Spleen (tissue), 11 donors: ENCODE measurements at regions not wholly inside any gene's neighbourhood (a gene's known extent, or its start where the extent isn't known, plus 50 kb on each side); places are given as distances from the start of the nearest gene placed in this dataset.
A peak's percentile ranks its signal among the peaks of the same experiment; 100 is the strongest.

Experiments used
- DNase-seq: peaks from one replicate; pipeline ENCODE4 v3.0.0-alpha.2; 2020
- H3K27ac ChIP-seq, 8 donors: fragments of 200-600 bp; sonication (generic) in 7 of 8; 1 replicate in 4 of 8; 2 replicates in 4 of 8; pipeline versions ENCODE4 v1.5.0 to v1.8.0; 2016 to 2021; ENCODE audit warnings: inconsistent platforms in 4 of 8, mild to moderate bottlenecking in 4 of 8, moderate library complexity in 1 of 8
- H3K27me3 ChIP-seq, 7 donors: fragments of 200-600 bp; sonication (generic) in 6 of 7; replicated peaks in 1 of 7; 1 replicate in 4 of 7; 2 replicates in 3 of 7; pipeline versions ENCODE4 v1.5.0 to v1.8.0; 2016 to 2021; ENCODE audit warnings: inconsistent platforms in 3 of 7, mild to moderate bottlenecking in 1 of 7
- H3K36me3 ChIP-seq, 6 donors: fragments of 200-600 bp; sonication (generic) in 5 of 6; 1 replicate in 4 of 6; 2 replicates in 2 of 6; pipeline versions ENCODE4 v1.5.0 to v1.8.0; 2016 to 2021; ENCODE audit warnings: inconsistent platforms in 2 of 6
- H3K4me1 ChIP-seq, 6 donors: fragments of 200-600 bp; sonication (generic) in 5 of 6; 1 replicate in 3 of 6; 2 replicates in 3 of 6; pipeline versions ENCODE4 v1.5.0 to v1.8.0; 2016 to 2021; ENCODE audit warnings: inconsistent platforms in 3 of 6
- H3K4me3 ChIP-seq, 8 donors: fragments of 200-600 bp; sonication (generic) in 7 of 8; 1 replicate in 4 of 8; 2 replicates in 4 of 8; pipeline versions ENCODE4 v1.5.0 to v1.8.0; 2016 to 2021; ENCODE audit warnings: inconsistent platforms in 4 of 8, mild to moderate bottlenecking in 4 of 8, moderate library complexity in 2 of 8
- H3K9me3 ChIP-seq, 8 donors: fragments of 200-600 bp; sonication (generic) in 7 of 8; 1 replicate in 4 of 8; 2 replicates in 4 of 8; pipeline versions ENCODE4 v1.5.0 to v1.8.0; 2016 to 2021; ENCODE audit warnings: inconsistent platforms in 4 of 8
- CTCF ChIP-seq, 11 experiments: fragments of 200-600 bp in 7 of 11; fragments of 450-650 bp in 4 of 11; sonication (generic) in 4 of 11; IDR thresholded peaks in 8 of 11; conservative IDR thresholded peaks in 3 of 11; 1 replicate in 7 of 11; 2 replicates in 4 of 11; pipeline versions ENCODE4 v1.4.0 to v1.8.0; 2016 to 2021; ENCODE audit warnings: antibody characterized with exemption in 11 of 11, inconsistent platforms in 4 of 11, mild to moderate bottlenecking in 1 of 11
- POLR2A ChIP-seq, 3 donors: fragments of 450-650 bp; IDR thresholded peaks; one replicate each; pipeline ENCODE4 v1.5.1; 2017; ENCODE audit warnings: antibody characterized with exemption in 3 of 3, mild to moderate bottlenecking in 1 of 3
- POLR2AphosphoS5 ChIP-seq, 3 donors: sonication (generic); formaldehyde crosslinking; IDR thresholded peaks; one replicate each; pipeline ENCODE4 v1.5.1; 2017; ENCODE audit warnings: antibody characterized with exemption in 3 of 3
- WGBS, 5 donors: extraction: QIAGEN DNeasy Blood & Tissue Kit in 3 of 5; methylation state at CpG; one replicate each; pipeline versions ENCODE4 v1.1.5 to v1.1.7; 2013 to 2018; 5-methylcytosine and 5-hydroxymethylcytosine counted together
- intact Hi-C: fragments of 100-400 bp; cut with DNase I; formaldehyde crosslinking; loops from one replicate; pipeline ENCODE4 v1.15.0; 2023; ENCODE audit warnings: low total_unique reads
- donor health status: healthy with polysubstance abuse.
- donor health status: DM: no; HTN: no; CAD: no; lungs with moderate emphysema.
- donor health status: DM: no; HTN: no; CAD: no.
- donor health status: Bipolar disorder and iron deficiency.
- donor health status: healthy.
- donor health status: DM: no; HTN: no; CAD: no.
- donor health status: DM: yes; HTN: yes; CAD: no.

- TF ChIP-seq POLR2AphosphoS5 (IDR thresholded peaks at IDR 0.05) = no peak
- no peak for TF ChIP-seq CTCF (IDR thresholded peaks at IDR 0.05 in 8 of 11, conservative IDR thresholded peaks at IDR 0.05 in 3 of 11)
- no peak for TF ChIP-seq POLR2A (IDR thresholded peaks at IDR 0.05)
- Histone ChIP-seq H3K9me3 (no peaks in the 10 kb centered on the region), H3K27ac (peak overlapping the region in 3 of 8 donors; percentile 5 to 41 (median 33)), H3K27me3 (no peaks in the 10 kb centered on the region), H3K4me1 (peaks cover 7 to 53% (median 30%) of the 10 kb centered on the region in 6 donors), H3K36me3 (no peaks in the 10 kb centered on the region), H3K4me3 (no peak overlapping the region)
- intact Hi-C loops = loop anchor here (5.0 kb wide), 1 partner anchor 224 kb away; no protein-coding TSS in a partner anchor
- WGBS, 5 donors = 90 to 97% (median 91%) methylated on average over 1 of the region's 1 CpG
- no peak for DNase-seq
These were observed 77.8 kb downstream of the CHRNA1 start for GRCh38 chr2:174686430-174686829.

GRCh38 chr2:174683392-174683759 is 80.9 kb downstream of the CHRNA1 start:
- DNase-seq = no peak
- Histone ChIP-seq H3K9me3 (no peaks in the 10 kb centered on the region), H3K27me3 (no peaks in the 10 kb centered on the region), H3K4me3 (peak overlapping the region; percentile 70 to 94 (median 88)), H3K4me1 (peaks cover 13 to 76% (median 38%) of the 10 kb centered on the region in 6 donors), H3K27ac (peak overlapping the region in 7 of 8 donors; percentile 87 to 93 (median 90)), H3K36me3 (no peaks in the 10 kb centered on the region)
- no peak for TF ChIP-seq POLR2A (IDR thresholded peaks at IDR 0.05)
- peak in 1 of 11 experiments; percentile 10 for TF ChIP-seq CTCF (IDR thresholded peaks at IDR 0.05 in 8 of 11, conservative IDR thresholded peaks at IDR 0.05 in 3 of 11)
- TF ChIP-seq POLR2AphosphoS5 (IDR thresholded peaks at IDR 0.05) = no peak
- WGBS, 5 donors = 4 to 10% (median 7%) methylated on average over 10 of the region's 10 CpGs
- intact Hi-C loops = no loop called here

- WGBS, 5 donors = 0 to 1% (median 1%) methylated on average over 13 to 97 of the region's 97 CpGs
- Histone ChIP-seq H3K4me1 (peaks cover 13 to 76% (median 32%) of the 10 kb centered on the region in 6 donors), H3K27me3 (no peaks in the 10 kb centered on the region), H3K36me3 (no peaks in the 10 kb centered on the region), H3K9me3 (no peaks in the 10 kb centered on the region), H3K27ac (peak overlapping the region; percentile 83 to 93 (median 90)), H3K4me3 (peak overlapping the region; percentile 70 to 94 (median 88))
- TF ChIP-seq POLR2AphosphoS5 (IDR thresholded peaks at IDR 0.05) = peak; percentile 30 to 66 (median 51)
- TF ChIP-seq POLR2A (IDR thresholded peaks at IDR 0.05) = no peak
- intact Hi-C loops = no loop called here
- peak; percentile 92 for DNase-seq
These were observed 81.5 kb downstream of the CHRNA1 start for GRCh38 chr2:174682578-174683391.

GRCh38 chr2:174682007-174682577 is 82.2 kb downstream of the CHRNA1 start:
- H3K27ac ChIP-seq = peak overlapping the region; percentile 83 to 93 (median 90)
- intact Hi-C loops = no loop called here
- TF ChIP-seq POLR2A (IDR thresholded peaks at IDR 0.05) (no peak), POLR2AphosphoS5 (IDR thresholded peaks at IDR 0.05) (peak in 1 of 3 donors; percentile 35), CTCF (IDR thresholded peaks at IDR 0.05 in 8 of 11, conservative IDR thresholded peaks at IDR 0.05 in 3 of 11) (no peak)
- H3K4me1 ChIP-seq = peaks cover 13 to 76% (median 31%) of the 10 kb centered on the region in 6 donors
- H3K27me3 ChIP-seq = no peaks in the 10 kb centered on the region
- DNase-seq = peak; percentile 92
- H3K9me3 ChIP-seq = no peaks in the 10 kb centered on the region
- WGBS, 5 donors = 0 to 3% (median 1%) methylated on average over 15 to 52 of the region's 52 CpGs
- peak overlapping the region; percentile 70 to 94 (median 88) for H3K4me3 ChIP-seq
- no peaks in the 10 kb centered on the region for H3K36me3 ChIP-seq
